GM23338 (cell line): ENCODE measurements at regions not wholly inside any gene's neighbourhood (a gene's known extent, or its start where the extent isn't known, plus 50 kb on each side); places are given as distances from the start of the nearest gene placed in this dataset.

Source experiments
- ATAC-seq: fragments of 200-7000 bp; cut with Tn5 transposase; 3 replicates; pipeline ENCODE4 v1.9.1; 2020
- DNase-seq: peaks from one replicate; pipeline ENCODE4 v3.0.0-alpha.2; 2015; ENCODE audit warnings: low spot score
- H2AFZ ChIP-seq: fragments of 200-600 bp; sonication (generic); 2 replicates; pipeline ENCODE4 v1.8.0; 2016; ENCODE audit warnings: antibody characterized with exemption, mild to moderate bottlenecking, moderate library complexity
- H3F3A ChIP-seq: fragments of 200-600 bp; sonication (generic); replicated peaks from 2 replicates; pipeline ENCODE4 v1.8.0; 2017; ENCODE audit warnings: antibody characterized with exemption, mixed run types, low read depth
- H3K27ac ChIP-seq: fragments of 200-600 bp; sonication (generic); 2 replicates; pipeline ENCODE4 v1.6.1; 2016; ENCODE audit warnings: low read depth
- H3K27me3 ChIP-seq: fragments of 200-600 bp; sonication (generic); 2 replicates; pipeline ENCODE4 v1.8.0; 2016; ENCODE audit warnings: mild to moderate bottlenecking, mixed run types, moderate library complexity; ENCODE audit not compliant: insufficient read depth
- H3K36me3 ChIP-seq: fragments of 200-600 bp; sonication (generic); 2 replicates; pipeline ENCODE4 v1.8.0; 2016; ENCODE audit warnings: mild to moderate bottlenecking; ENCODE audit not compliant: insufficient read depth
- H3K4me1 ChIP-seq: fragments of 200-600 bp; sonication (generic); 2 replicates; pipeline ENCODE4 v1.8.0; 2016; ENCODE audit warnings: mild to moderate bottlenecking, moderate library complexity; ENCODE audit not compliant: insufficient read depth
- H3K4me2 ChIP-seq: fragments of 200-600 bp; sonication (generic); 2 replicates; pipeline ENCODE4 v1.7.1; 2017; ENCODE audit warnings: mixed run types
- H3K4me3 ChIP-seq: fragments of 200-600 bp; sonication (generic); 2 replicates; pipeline ENCODE4 v1.6.1; 2016; ENCODE audit warnings: mixed run types
- H3K79me2 ChIP-seq: fragments of 200-600 bp; sonication (generic); replicated peaks from 2 replicates; pipeline ENCODE4 v1.8.0; 2017; ENCODE audit warnings: mild to moderate bottlenecking; ENCODE audit not compliant: insufficient read depth
- H3K9me2 ChIP-seq: fragments of 200-600 bp; sonication (generic); 2 replicates; pipeline ENCODE4 v1.8.0; 2017; ENCODE audit not compliant: insufficient read depth
- H4K20me1 ChIP-seq: fragments of 200-600 bp; sonication (generic); replicated peaks from 2 replicates; pipeline ENCODE4 v1.8.0; 2017; ENCODE audit warnings: mild to moderate bottlenecking; ENCODE audit not compliant: insufficient read depth
- H3K27ac Mint-ChIP-seq: 2 replicates; pipeline ENCODE4 v1.8.0; 2020; ENCODE audit warnings: inconsistent platforms, mild to moderate bottlenecking, moderate library complexity, mixed read lengths
- H3K27me3 Mint-ChIP-seq: 3 replicates; pipeline ENCODE4 v1.8.0; 2022; ENCODE audit warnings: low read depth, mild to moderate bottlenecking, moderate library complexity, mixed read lengths, inconsistent platforms; ENCODE audit not compliant: insufficient read depth, poor library complexity
- H3K36me3 Mint-ChIP-seq: 3 replicates; pipeline ENCODE4 v1.8.0; 2021; ENCODE audit warnings: low read depth, mild to moderate bottlenecking, inconsistent platforms, moderate library complexity, mixed read lengths
- H3K4me1 Mint-ChIP-seq: 3 replicates; pipeline ENCODE4 v1.8.0; 2020; ENCODE audit warnings: mild to moderate bottlenecking, inconsistent platforms, mixed read lengths
- H3K4me3 Mint-ChIP-seq: 3 replicates; pipeline ENCODE4 v1.8.0; 2021; ENCODE audit warnings: moderate library complexity, mild to moderate bottlenecking, inconsistent platforms, mixed read lengths
- H3K9me3 Mint-ChIP-seq: 3 replicates; pipeline ENCODE4 v1.8.0; 2020; ENCODE audit warnings: moderate library complexity, mild to moderate bottlenecking, inconsistent platforms, mixed read lengths
- ZNF462 ChIP-seq: fragments of 250-450 bp; sonication (Bioruptor Pico); IDR thresholded peaks from 2 replicates; pipeline ENCODE4 v1.5.0; 2020; ENCODE audit warnings: mild to moderate bottlenecking, moderate library complexity

DNA sequence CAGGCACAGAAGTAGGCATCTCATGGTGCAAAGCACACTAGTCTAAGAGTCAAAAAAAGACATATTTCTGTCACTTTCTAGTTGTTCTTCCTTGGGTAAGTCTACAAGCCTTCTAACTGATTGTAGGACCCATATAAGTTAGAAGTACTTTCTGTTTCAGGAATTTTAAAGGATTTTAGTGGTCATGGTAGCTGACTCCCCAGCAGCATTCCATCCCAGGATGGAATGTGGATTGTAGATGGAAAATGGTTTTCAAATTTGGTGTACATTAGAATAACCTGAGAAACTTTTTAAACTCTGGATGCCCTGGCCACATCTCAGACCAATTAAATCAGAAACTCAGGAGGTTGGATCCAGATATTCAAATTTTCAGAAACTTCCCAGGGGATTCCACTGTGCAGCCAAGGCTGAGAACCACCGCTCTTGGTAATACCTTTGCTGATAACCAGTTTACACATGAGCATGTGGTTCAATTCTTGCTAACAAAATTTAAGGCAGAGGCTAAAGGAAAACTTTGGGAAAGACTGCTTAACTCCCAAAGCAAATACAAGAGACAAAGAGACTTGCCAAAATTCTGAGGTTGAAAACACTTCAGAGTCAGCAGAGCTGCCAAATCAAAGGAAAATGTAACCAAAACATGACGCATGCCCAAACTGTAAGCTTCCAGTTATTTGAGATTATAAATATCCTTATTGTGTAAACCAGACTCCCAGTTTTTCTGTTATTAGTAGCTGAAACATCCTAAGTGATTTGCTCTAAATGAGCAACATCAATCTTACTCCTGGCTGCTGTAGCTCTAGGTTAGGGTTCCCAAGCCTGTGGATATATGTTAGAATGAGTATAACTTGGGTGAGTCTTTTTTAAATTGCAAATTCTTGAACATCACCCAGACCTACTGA, 145.4 kb upstream of the MTAP start:
- Histone ChIP-seq H3K79me2 (no peaks in the 10 kb centered on the region), H3K36me3 (no peaks in the 10 kb centered on the region; the same call in 1 of the 2 replicates), H3K4me3 (no peak overlapping the region), H3K27ac (no peak overlapping the region), H3K27me3 (no peaks in the 10 kb centered on the region), H3K4me2 (no peak overlapping the region), H3K9me2 (no peaks in the 10 kb centered on the region), H3F3A (no peaks in the 10 kb centered on the region), H4K20me1 (no peaks in the 10 kb centered on the region), H3K4me1 (no peaks in the 10 kb centered on the region), H2AFZ (no peak overlapping the region)
- H3K27ac Mint-ChIP-seq = no peak overlapping the region
- no peaks in the 10 kb centered on the region for H3K36me3 Mint-ChIP-seq
- H3K4me3 Mint-ChIP-seq = no peak overlapping the region
- no peaks in the 10 kb centered on the region for H3K27me3 Mint-ChIP-seq
- DNase-seq (no peak), ATAC-seq (no peak)
- no peak for TF ChIP-seq ZNF462 (CRISPR knock-in tag)
- no peaks in the 10 kb centered on the region for H3K4me1 Mint-ChIP-seq
- no peaks in the 10 kb centered on the region for H3K9me3 Mint-ChIP-seq

- ATAC-seq (no peak), DNase-seq (no peak)
- no peaks in the 10 kb centered on the region for H3K27me3 ChIP-seq
- H3K9me3 Mint-ChIP-seq = no peaks in the 10 kb centered on the region
- no peaks in the 10 kb centered on the region for H3F3A ChIP-seq
- H3K36me3 Mint-ChIP-seq = no peaks in the 10 kb centered on the region
- no peaks in the 10 kb centered on the region for H4K20me1 ChIP-seq
- H3K4me1 Mint-ChIP-seq = no peaks in the 10 kb centered on the region
- no peaks in the 10 kb centered on the region for H3K9me2 ChIP-seq
- no peak overlapping the region for H3K27ac Mint-ChIP-seq
- H3K27ac ChIP-seq = no peak overlapping the region
- no peak overlapping the region for H2AFZ ChIP-seq
- H3K4me1 ChIP-seq = no peaks in the 10 kb centered on the region
- no peak overlapping the region for H3K4me3 Mint-ChIP-seq
- H3K79me2 ChIP-seq = no peaks in the 10 kb centered on the region
- H3K4me2 ChIP-seq = no peak overlapping the region
- H3K4me3 ChIP-seq = no peak overlapping the region
- H3K27me3 Mint-ChIP-seq = no peaks in the 10 kb centered on the region
- H3K36me3 ChIP-seq = no peaks in the 10 kb centered on the region
- no peak for TF ChIP-seq ZNF462 (CRISPR knock-in tag)
Observed at GRCh38 chr9:21657966-21658667, 144.3 kb upstream of the MTAP start.
